GM12801 (cell line): ENCODE measurements at regions not wholly inside any gene's neighbourhood (a gene's known extent, or its start where the extent isn't known, plus 50 kb on each side); places are given as distances from the start of the nearest gene placed in this dataset.

Experiments
- TF ChIP-seq, protein P1 (sequence below): IDR thresholded peaks from one replicate; pipeline ENCODE4 v1.5.1; 2011; ENCODE audit warnings: control low read depth; ENCODE audit not compliant: insufficient read length; ENCODE audit errors: extremely low read depth

DNA sequence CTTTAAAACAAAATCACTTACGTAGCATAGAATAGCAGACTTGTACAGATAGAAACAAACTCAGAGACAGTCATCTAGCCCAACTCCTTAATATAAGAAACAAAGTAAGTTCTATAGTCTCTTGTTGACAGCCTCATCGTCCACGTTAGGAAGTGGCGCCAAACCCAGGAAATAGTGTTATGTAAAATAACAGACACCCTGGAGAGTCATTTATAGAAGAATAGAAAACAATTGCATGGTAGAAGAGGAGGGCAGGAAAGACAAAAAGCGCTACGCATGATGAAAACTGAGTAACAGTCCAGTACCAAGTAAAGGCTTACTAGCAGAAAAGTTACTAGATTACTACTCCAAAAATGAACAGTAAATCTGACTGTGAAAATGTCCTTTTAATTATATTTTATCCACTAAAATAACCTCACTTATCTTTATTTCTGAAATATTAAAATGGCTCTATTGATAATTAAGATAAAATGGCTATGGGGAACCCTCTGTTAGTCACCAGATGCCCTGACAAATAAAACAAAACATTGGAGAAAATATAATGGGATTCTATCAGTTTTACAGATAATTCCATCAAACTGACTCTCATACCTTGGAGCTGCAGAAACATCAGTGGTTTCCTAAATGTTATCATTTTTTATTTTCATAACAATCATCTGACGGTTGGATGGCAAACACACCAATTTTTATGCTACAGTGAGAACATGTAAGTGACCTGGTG, 434.0 kb upstream of the C9orf72 start:
- TF ChIP-seq, protein P1, sequence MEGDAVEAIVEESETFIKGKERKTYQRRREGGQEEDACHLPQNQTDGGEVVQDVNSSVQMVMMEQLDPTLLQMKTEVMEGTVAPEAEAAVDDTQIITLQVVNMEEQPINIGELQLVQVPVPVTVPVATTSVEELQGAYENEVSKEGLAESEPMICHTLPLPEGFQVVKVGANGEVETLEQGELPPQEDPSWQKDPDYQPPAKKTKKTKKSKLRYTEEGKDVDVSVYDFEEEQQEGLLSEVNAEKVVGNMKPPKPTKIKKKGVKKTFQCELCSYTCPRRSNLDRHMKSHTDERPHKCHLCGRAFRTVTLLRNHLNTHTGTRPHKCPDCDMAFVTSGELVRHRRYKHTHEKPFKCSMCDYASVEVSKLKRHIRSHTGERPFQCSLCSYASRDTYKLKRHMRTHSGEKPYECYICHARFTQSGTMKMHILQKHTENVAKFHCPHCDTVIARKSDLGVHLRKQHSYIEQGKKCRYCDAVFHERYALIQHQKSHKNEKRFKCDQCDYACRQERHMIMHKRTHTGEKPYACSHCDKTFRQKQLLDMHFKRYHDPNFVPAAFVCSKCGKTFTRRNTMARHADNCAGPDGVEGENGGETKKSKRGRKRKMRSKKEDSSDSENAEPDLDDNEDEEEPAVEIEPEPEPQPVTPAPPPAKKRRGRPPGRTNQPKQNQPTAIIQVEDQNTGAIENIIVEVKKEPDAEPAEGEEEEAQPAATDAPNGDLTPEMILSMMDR: no peak

DNA sequence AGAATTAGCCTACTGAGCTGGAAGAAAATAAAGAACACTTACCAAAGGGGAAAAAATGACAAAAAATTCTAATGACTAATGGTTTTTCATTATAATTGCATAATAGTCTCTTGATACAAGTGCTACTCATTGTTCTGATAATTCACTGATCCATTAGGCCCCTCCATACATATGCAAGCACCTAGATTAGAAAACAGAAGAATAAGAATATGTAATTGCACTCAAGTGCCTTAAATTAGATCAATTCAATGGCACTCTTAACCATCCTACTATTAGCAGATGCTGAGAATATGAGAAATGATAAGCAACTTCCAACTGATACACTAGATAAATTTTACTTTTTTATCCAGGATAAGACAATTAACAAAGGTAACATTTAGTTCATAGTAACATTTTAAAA, 440.9 kb upstream of the C9orf72 start:
- TF ChIP-seq, protein P1: no peak

DNA sequence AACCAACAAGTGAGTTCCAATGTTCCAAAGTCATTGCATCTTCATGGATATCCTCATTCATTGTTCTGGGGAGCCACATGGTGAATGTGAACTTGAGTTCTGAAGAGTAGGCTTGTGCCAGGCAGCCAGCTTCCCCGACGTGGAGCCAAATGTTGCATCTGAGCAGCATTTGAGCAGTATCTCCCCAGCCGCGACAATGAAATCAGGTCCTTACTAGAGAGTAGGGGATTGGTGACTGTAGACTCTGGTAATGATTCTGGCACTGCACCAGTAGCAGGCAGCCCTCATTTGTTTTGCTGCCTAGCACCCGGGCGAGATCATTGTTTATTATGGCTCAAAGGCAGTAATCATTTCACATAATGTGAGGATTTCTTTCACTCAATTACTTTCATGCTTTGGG, 451.4 kb upstream of the C9orf72 start:
- TF ChIP-seq, protein P1: no peak

DNA sequence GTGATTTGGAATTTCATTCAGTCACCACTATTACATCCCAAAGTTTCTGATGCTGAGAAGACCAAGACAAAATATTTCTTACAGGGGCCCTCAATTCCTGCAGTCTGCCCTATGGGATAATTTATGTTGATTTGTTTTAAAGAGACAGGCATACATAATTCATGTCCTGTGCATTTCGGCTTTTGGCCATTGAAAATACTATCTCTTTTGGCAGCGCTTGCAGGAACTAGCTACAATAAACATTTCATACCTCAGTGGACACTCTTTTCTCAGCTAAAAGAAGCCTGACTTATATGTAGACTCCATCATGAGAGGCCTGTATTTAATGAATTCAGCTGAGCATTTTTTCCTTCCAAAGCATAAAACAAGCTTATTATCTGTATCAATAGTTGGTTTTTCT, 451.9 kb upstream of the C9orf72 start:
- TF ChIP-seq, protein P1: no peak

DNA sequence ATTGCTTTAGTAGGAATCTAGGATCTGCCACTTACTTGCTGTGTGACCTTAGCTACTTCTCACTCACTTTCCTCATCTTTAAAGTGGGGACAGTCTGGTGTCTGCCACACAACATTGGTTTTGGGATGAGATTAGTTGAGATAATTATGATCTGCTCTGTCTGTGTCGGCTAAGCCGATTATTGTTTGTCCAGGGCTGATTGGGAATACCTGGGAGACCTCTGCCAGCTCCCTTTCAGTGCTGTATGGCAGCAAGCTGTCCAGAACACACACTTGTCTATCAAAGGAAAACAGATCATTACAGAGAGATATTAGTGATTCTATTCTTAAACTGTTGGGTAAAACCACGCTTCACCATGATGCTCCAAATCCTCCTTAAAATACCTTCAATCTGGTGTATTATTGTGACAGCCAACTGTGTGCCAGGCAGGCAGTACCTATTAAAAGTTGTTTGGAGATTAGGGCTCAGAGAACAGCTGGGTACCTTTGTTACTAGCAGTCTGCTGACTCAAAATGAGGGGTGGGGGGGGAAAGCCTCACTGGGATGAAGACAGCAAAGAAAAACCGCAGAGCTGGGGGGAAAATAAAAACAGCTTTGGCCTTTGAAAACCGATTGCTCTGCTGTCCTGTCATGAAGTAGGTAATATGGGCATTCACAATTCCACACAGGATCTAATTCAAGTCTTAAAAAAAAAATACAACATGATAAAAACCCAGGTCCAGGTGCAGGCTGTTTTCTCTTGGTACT, 458.4 kb upstream of the C9orf72 start:
- TF ChIP-seq, protein P1: no peak

DNA sequence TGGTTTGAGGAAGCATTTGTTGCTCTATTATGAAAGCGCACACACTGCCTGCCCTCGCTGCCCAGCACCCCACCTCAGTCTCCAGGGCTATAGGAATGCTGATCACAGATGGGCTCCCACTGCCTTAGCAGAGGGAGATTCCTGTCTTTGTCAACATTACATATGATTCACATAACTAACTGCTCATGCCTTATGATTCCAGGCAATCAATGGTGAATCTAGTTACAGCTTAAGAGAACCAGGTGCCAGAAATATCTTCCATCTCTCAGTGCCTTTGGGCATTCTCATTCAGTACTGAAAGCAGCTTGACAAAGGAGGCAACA, 458.9 kb upstream of the C9orf72 start:
- TF ChIP-seq, protein P1: no peak

DNA sequence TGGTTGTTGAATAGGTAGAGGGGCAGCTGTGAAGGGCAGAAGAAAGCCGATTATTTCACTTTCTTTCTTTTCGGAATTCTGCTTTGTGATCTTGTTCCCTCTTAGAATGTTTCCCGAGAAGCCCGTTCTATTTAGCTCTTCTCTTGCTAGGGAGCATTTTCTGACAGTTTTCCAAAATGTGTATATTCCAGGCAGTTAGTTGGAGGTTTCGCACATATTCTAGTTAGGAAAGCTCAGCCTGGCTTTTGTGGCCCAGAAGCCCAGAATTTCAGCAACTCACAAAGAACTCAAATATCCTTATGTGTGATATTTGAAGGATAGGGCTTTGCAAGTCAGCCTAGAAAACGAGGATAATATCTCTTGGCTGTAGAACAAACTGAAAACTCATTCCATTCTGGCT, 461.0 kb upstream of the C9orf72 start:
- TF ChIP-seq, protein P1: no peak
